ENCODE measurements at regions not wholly inside any gene's neighbourhood (a gene's known extent, or its start where the extent isn't known, plus 50 kb on each side); places are given as distances from the start of the nearest gene placed in this dataset.
A peak's percentile ranks its signal among the peaks of the same experiment; 100 is the strongest.

- DNase-seq, result no peak
- in situ Hi-C loops (cut with HindIII; ENCODE audit: low pct_ligation_motif_present, low pct_unique_long_range_greater_than_20kb, low sequenced_read_pairs), result no loop called here
Measured at GRCh38 chr1:58283388-58284224, 262.9 kb downstream of the OMA1 start.

- DNase-seq, result no peak
- in situ Hi-C loops (cut with HindIII; ENCODE audit: low pct_ligation_motif_present, low pct_unique_long_range_greater_than_20kb, low sequenced_read_pairs), result no loop called here
Measured at GRCh38 chr1:58282623-58283387, 263.7 kb downstream of the OMA1 start.

GRCh38 chr1:58266242-58266641, 280.3 kb downstream of the OMA1 start:
- in situ Hi-C loops (cut with HindIII; ENCODE audit: low pct_ligation_motif_present, low pct_unique_long_range_greater_than_20kb, low sequenced_read_pairs), result no loop called here
- DNase-seq, result no peak

GRCh38 chr1:58264462-58264861, 282.1 kb downstream of the OMA1 start:
- in situ Hi-C loops (cut with HindIII; ENCODE audit: low pct_ligation_motif_present, low pct_unique_long_range_greater_than_20kb, low sequenced_read_pairs), result no loop called here
- DNase-seq, result no peak

- in situ Hi-C loops (cut with HindIII; ENCODE audit: low pct_ligation_motif_present, low pct_unique_long_range_greater_than_20kb, low sequenced_read_pairs), result no loop called here
- no peak for DNase-seq
Measured at GRCh38 chr1:58262702-58263101, 283.8 kb downstream of the OMA1 start.

- no peak for DNase-seq
- in situ Hi-C loops (cut with HindIII; ENCODE audit: low pct_ligation_motif_present, low pct_unique_long_range_greater_than_20kb, low sequenced_read_pairs), result no loop called here
Measured at GRCh38 chr1:58258082-58258481, 288.4 kb downstream of the OMA1 start.

- in situ Hi-C loops (cut with HindIII; ENCODE audit: low pct_ligation_motif_present, low pct_unique_long_range_greater_than_20kb, low sequenced_read_pairs), result no loop called here
- DNase-seq, result no peak
Measured at GRCh38 chr1:58257003-58257402, 289.5 kb downstream of the OMA1 start.

- in situ Hi-C loops (cut with HindIII; ENCODE audit: low pct_ligation_motif_present, low pct_unique_long_range_greater_than_20kb, low sequenced_read_pairs), result no loop called here
- no peak for DNase-seq
Measured at GRCh38 chr1:58256546-58256945, 290.0 kb downstream of the OMA1 start.

GRCh38 chr1:58256041-58256440, 290.5 kb downstream of the OMA1 start:
- no peak for DNase-seq
- in situ Hi-C loops (cut with HindIII; ENCODE audit: low pct_ligation_motif_present, low pct_unique_long_range_greater_than_20kb, low sequenced_read_pairs), result no loop called here

- DNase-seq, result no peak
- in situ Hi-C loops (cut with HindIII; ENCODE audit: low pct_ligation_motif_present, low pct_unique_long_range_greater_than_20kb, low sequenced_read_pairs), result no loop called here
Measured at GRCh38 chr1:58255192-58255591, 291.3 kb downstream of the OMA1 start.

- peak; percentile 16 for DNase-seq
- in situ Hi-C loops (cut with HindIII; ENCODE audit: low pct_ligation_motif_present, low pct_unique_long_range_greater_than_20kb, low sequenced_read_pairs), result no loop called here
Measured at GRCh38 chr1:58251430-58252073, 295.0 kb downstream of the OMA1 start.

GRCh38 chr1:58250587-58250948, 296.0 kb downstream of the OMA1 start:
- DNase-seq, result no peak
- in situ Hi-C loops (cut with HindIII; ENCODE audit: low pct_ligation_motif_present, low pct_unique_long_range_greater_than_20kb, low sequenced_read_pairs), result no loop called here

- DNase-seq, result no peak
- in situ Hi-C loops (cut with HindIII; ENCODE audit: low pct_ligation_motif_present, low pct_unique_long_range_greater_than_20kb, low sequenced_read_pairs), result no loop called here
Measured at GRCh38 chr1:58249737-58250586, 296.6 kb downstream of the OMA1 start.

GRCh38 chr1:58249388-58249736, 297.2 kb downstream of the OMA1 start:
- in situ Hi-C loops (cut with HindIII; ENCODE audit: low pct_ligation_motif_present, low pct_unique_long_range_greater_than_20kb, low sequenced_read_pairs), result no loop called here
- DNase-seq, result no peak

- DNase-seq, result no peak
- in situ Hi-C loops (cut with HindIII; ENCODE audit: low pct_ligation_motif_present, low pct_unique_long_range_greater_than_20kb, low sequenced_read_pairs), result no loop called here
Measured at GRCh38 chr1:58248791-58249190, 297.7 kb downstream of the OMA1 start.

GRCh38 chr1:58248072-58248471, 298.5 kb downstream of the OMA1 start:
- in situ Hi-C loops (cut with HindIII; ENCODE audit: low pct_ligation_motif_present, low pct_unique_long_range_greater_than_20kb, low sequenced_read_pairs), result no loop called here
- no peak for DNase-seq

- DNase-seq, result no peak
- in situ Hi-C loops (cut with HindIII; ENCODE audit: low pct_ligation_motif_present, low pct_unique_long_range_greater_than_20kb, low sequenced_read_pairs), result no loop called here
Measured at GRCh38 chr1:58246549-58246948, 300.0 kb downstream of the OMA1 start.

GRCh38 chr1:58244872-58245271, 301.7 kb downstream of the OMA1 start:
- in situ Hi-C loops (cut with HindIII; ENCODE audit: low pct_ligation_motif_present, low pct_unique_long_range_greater_than_20kb, low sequenced_read_pairs), result no loop called here
- no peak for DNase-seq

- in situ Hi-C loops (cut with HindIII; ENCODE audit: low pct_ligation_motif_present, low pct_unique_long_range_greater_than_20kb, low sequenced_read_pairs), result no loop called here
- DNase-seq, result no peak
Measured at GRCh38 chr1:58238846-58239245, 307.7 kb downstream of the OMA1 start.
